Upper lobe of left lung (tissue), 4 donors: ENCODE measurements at regions not wholly inside any gene's neighbourhood (a gene's known extent, or its start where the extent isn't known, plus 50 kb on each side); places are given as distances from the start of the nearest gene placed in this dataset.

ENCODE experiments used
- EP300 ChIP-seq, 4 donors: sonication (generic); formaldehyde crosslinking; IDR thresholded peaks; one replicate each; pipeline ENCODE4 v1.5.1; 2017; ENCODE audit warnings: antibody characterized with exemption in 4 of 4, control low read depth in 2 of 4
- POLR2A ChIP-seq, 4 donors: fragments of 450-650 bp; IDR thresholded peaks; one replicate each; pipeline ENCODE4 v1.5.1; 2016 to 2017; ENCODE audit warnings: antibody characterized with exemption in 4 of 4, mild to moderate bottlenecking in 2 of 4
- POLR2AphosphoS5 ChIP-seq, 2 donors: sonication (generic); formaldehyde crosslinking; IDR thresholded peaks; one replicate each; pipeline ENCODE4 v1.5.1; 2017; ENCODE audit warnings: antibody characterized with exemption in 2 of 2
- TF ChIP-seq, protein P1 (sequence below), 6 experiments: fragments of 450-650 bp in 4 of 6; fragments of 200-600 bp in 2 of 6; sonication (generic) in 2 of 6; IDR thresholded peaks; one replicate each; pipeline ENCODE4 v1.5.1; 2016 to 2019; ENCODE audit warnings: antibody characterized with exemption in 6 of 6

DNA sequence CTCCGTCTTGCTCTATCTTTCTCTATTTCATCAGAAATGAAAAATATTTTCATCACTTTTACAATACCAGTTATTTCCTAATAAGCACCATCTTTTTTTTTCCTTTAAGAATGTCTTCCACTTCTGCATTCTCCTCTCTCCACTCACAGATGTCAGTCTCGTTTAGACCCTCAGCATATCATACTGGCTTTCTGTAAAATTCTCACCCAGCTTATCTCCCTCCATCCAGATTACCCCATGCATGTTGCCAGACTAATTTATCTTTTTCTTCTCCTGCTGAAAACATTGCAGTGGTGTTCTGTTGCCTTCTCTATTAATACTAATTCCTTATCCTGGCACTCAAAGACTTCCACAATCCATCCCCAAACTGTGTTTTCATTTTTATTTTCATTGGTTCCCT lies 513.8 kb upstream of the KLF12 start:
- TF ChIP-seq POLR2A (IDR thresholded peaks at IDR 0.05) (no peak), EP300 (IDR thresholded peaks at IDR 0.05) (no peak), POLR2AphosphoS5 (IDR thresholded peaks at IDR 0.05) (no peak)
- TF ChIP-seq, protein P1, sequence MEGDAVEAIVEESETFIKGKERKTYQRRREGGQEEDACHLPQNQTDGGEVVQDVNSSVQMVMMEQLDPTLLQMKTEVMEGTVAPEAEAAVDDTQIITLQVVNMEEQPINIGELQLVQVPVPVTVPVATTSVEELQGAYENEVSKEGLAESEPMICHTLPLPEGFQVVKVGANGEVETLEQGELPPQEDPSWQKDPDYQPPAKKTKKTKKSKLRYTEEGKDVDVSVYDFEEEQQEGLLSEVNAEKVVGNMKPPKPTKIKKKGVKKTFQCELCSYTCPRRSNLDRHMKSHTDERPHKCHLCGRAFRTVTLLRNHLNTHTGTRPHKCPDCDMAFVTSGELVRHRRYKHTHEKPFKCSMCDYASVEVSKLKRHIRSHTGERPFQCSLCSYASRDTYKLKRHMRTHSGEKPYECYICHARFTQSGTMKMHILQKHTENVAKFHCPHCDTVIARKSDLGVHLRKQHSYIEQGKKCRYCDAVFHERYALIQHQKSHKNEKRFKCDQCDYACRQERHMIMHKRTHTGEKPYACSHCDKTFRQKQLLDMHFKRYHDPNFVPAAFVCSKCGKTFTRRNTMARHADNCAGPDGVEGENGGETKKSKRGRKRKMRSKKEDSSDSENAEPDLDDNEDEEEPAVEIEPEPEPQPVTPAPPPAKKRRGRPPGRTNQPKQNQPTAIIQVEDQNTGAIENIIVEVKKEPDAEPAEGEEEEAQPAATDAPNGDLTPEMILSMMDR (IDR thresholded peaks at IDR 0.05) = no peak
